Fibroblast of lung (primary cell): ENCODE measurements at regions not wholly inside any gene's neighbourhood (a gene's known extent, or its start where the extent isn't known, plus 50 kb on each side); places are given as distances from the start of the nearest gene placed in this dataset.

Experiments used
- DNase-seq, 2 donors: peaks; one replicate each; pipeline versions ENCODE4 v3.0.0 to v3.0.0-alpha.2; 2010; ENCODE audit warnings: low read depth in 2 of 2
- H2AFZ ChIP-seq: 2 replicates; pipeline ENCODE4 v1.5.1; 2012; ENCODE audit warnings: low read length, control low read depth, inconsistent platforms
- H3K27ac ChIP-seq: 2 replicates; pipeline ENCODE4 v1.5.1; 2011; ENCODE audit warnings: low read length, control low read depth; ENCODE audit not compliant: insufficient read depth
- H3K27me3 ChIP-seq: 2 replicates; pipeline ENCODE4 v1.5.1; 2011; ENCODE audit warnings: mild to moderate bottlenecking, low read length; ENCODE audit not compliant: control insufficient read depth, insufficient read depth
- H3K36me3 ChIP-seq: 2 replicates; pipeline ENCODE4 v1.5.1; 2011; ENCODE audit warnings: low read length; ENCODE audit not compliant: control insufficient read depth, insufficient read depth
- H3K4me1 ChIP-seq: 2 replicates; pipeline ENCODE4 v1.5.1; 2011; ENCODE audit warnings: low read length; ENCODE audit not compliant: control insufficient read depth, insufficient read depth; ENCODE audit errors: extremely low read depth
- H3K4me2 ChIP-seq: 2 replicates; pipeline ENCODE4 v1.5.1; 2011; ENCODE audit warnings: low read length, control low read depth; ENCODE audit not compliant: insufficient read depth; ENCODE audit errors: extremely low read depth
- H3K4me3 ChIP-seq, 4 experiments: fragments of 200-600 bp in 1 of 4; sonication (generic) in 1 of 4; replicated peaks in 1 of 4; 2 replicates each; pipeline ENCODE4 v1.5.1; 2011 to 2016; ENCODE audit warnings: low read length in 4 of 4, low read depth in 3 of 4, mild to moderate bottlenecking in 3 of 4, control low read depth in 2 of 4, inconsistent platforms in 1 of 4, mixed read lengths in 1 of 4; ENCODE audit not compliant: insufficient read depth in 1 of 4; ENCODE audit errors: control extremely low read depth in 1 of 4
- H3K79me2 ChIP-seq: 2 replicates; pipeline ENCODE4 v1.5.1; 2012; ENCODE audit warnings: mild to moderate bottlenecking, low read length, inconsistent platforms; ENCODE audit not compliant: control insufficient read depth, insufficient read depth
- H3K9ac ChIP-seq: 2 replicates; pipeline ENCODE4 v1.5.1; 2011; ENCODE audit warnings: mild to moderate bottlenecking, low read length, control low read depth; ENCODE audit not compliant: insufficient read depth
- H3K9me3 ChIP-seq: 2 replicates; pipeline ENCODE4 v1.5.1; 2012; ENCODE audit warnings: low read depth, low read length; ENCODE audit not compliant: control insufficient read depth, insufficient read depth
- H4K20me1 ChIP-seq: 2 replicates; pipeline ENCODE4 v1.5.1; 2011; ENCODE audit warnings: low read length; ENCODE audit not compliant: control insufficient read depth, insufficient read depth; ENCODE audit errors: extremely low read depth
- EZH2 ChIP-seq: IDR thresholded peaks from 2 replicates; pipeline ENCODE4 v1.5.1; 2012; ENCODE audit warnings: low read length, control low read depth, mild to moderate bottlenecking; ENCODE audit errors: missing control alignments
- TF ChIP-seq, protein P1 (sequence below), 2 donors: IDR thresholded peaks in 1 of 2; conservative IDR thresholded peaks in 1 of 2; 1 replicate in 1 of 2; 2 replicates in 1 of 2; pipeline ENCODE4 v1.5.1; 2011 to 2012; ENCODE audit warnings: low read length in 2 of 2, control low read depth in 1 of 2, inconsistent platforms in 1 of 2, low read depth in 1 of 2, mild to moderate bottlenecking in 1 of 2

DNA sequence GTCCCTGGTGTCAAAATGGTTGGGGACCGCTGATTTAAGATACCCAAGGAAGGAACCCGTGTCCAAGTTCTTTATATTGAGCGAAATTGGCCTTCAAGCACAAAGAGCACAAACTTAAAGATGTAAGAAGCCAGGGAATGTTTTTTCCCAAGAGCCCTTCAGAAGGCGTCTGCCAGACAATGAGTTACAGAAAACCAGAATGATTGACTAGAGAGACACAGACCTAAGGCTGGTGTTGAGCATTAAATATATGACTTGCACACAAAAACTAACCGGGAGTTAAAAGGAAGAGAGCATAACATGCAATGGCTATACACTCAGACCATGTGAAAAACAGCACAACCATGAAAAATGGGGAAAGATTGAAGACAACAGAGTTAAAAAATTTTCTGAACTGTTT is 157.5 kb upstream of the FAM9B start:
- no peaks in the 10 kb centered on the region for H3K79me2 ChIP-seq

DNA sequence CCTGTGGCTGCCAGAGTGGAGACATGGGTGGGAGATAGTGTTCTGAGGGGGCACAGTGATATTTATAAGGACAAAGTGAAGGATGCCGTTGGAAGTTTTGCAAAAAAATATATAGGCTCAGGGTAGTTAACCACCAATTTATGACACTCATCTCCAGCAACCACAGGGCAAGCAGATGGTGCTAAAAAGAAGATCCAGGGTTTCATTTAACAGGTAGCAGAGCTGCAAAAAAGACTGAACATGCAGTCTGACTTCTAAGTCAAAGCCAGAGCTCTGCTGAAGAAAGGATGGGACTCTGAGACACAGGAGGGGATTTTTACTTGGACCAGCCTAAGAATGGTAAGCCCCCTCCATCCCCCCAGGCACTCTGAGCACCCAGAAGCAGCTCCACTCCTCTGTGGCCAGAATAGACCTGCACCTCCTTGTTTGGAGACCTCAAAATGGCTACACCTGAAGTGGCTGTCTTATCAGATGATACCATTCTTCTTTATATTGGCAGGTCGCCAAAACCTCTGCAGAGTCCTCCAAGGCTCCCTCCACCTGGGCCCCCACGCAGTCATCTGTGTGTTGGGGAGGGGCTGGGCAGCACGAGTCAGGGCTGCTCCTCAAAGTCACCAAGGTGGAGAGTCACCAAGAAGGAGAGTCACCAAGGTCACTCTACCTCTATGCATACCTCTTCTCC is 161.4 kb upstream of the FAM9B start:
- Histone ChIP-seq H3K36me3 (no peaks in the 10 kb centered on the region), H4K20me1 (no peaks in the 10 kb centered on the region), H3K4me1 (no peaks in the 10 kb centered on the region), H3K79me2 (no peaks in the 10 kb centered on the region), H3K27ac (no peak overlapping the region), H3K27me3 (no peaks in the 10 kb centered on the region), H3K4me3 (no peak overlapping the region), H3K9ac (no peak overlapping the region), H3K9me3 (no peaks in the 10 kb centered on the region), H2AFZ (no peak overlapping the region), H3K4me2 (no peak overlapping the region)
- TF ChIP-seq, protein P1, sequence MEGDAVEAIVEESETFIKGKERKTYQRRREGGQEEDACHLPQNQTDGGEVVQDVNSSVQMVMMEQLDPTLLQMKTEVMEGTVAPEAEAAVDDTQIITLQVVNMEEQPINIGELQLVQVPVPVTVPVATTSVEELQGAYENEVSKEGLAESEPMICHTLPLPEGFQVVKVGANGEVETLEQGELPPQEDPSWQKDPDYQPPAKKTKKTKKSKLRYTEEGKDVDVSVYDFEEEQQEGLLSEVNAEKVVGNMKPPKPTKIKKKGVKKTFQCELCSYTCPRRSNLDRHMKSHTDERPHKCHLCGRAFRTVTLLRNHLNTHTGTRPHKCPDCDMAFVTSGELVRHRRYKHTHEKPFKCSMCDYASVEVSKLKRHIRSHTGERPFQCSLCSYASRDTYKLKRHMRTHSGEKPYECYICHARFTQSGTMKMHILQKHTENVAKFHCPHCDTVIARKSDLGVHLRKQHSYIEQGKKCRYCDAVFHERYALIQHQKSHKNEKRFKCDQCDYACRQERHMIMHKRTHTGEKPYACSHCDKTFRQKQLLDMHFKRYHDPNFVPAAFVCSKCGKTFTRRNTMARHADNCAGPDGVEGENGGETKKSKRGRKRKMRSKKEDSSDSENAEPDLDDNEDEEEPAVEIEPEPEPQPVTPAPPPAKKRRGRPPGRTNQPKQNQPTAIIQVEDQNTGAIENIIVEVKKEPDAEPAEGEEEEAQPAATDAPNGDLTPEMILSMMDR (conservative IDR thresholded peaks at IDR 0.05 in 1 of 2, IDR thresholded peaks at IDR 0.05 in 1 of 2; ENCODE audit: low read depth in 1 of 2, low read length in 2 of 2): no peak
- TF ChIP-seq EZH2: no peak
- no peak for DNase-seq

More for the DNA sequence above, 157.5 kb upstream of the FAM9B start:
- H3K27me3 ChIP-seq: no peaks in the 10 kb centered on the region
- H2AFZ ChIP-seq: no peak overlapping the region
- no peaks in the 10 kb centered on the region for H3K36me3 ChIP-seq
- H3K4me1 ChIP-seq: no peaks in the 10 kb centered on the region
- H3K4me3 ChIP-seq: no peak overlapping the region
- TF ChIP-seq, protein P1 (conservative IDR thresholded peaks at IDR 0.05 in 1 of 2, IDR thresholded peaks at IDR 0.05 in 1 of 2; ENCODE audit: low read depth in 1 of 2, low read length in 2 of 2): no peak
- TF ChIP-seq EZH2: no peak
- H3K27ac ChIP-seq: no peak overlapping the region
- no peaks in the 10 kb centered on the region for H3K9me3 ChIP-seq
- DNase-seq: no peak
- no peaks in the 10 kb centered on the region for H4K20me1 ChIP-seq
- H3K9ac ChIP-seq: no peak overlapping the region
- no peak overlapping the region for H3K4me2 ChIP-seq

DNA sequence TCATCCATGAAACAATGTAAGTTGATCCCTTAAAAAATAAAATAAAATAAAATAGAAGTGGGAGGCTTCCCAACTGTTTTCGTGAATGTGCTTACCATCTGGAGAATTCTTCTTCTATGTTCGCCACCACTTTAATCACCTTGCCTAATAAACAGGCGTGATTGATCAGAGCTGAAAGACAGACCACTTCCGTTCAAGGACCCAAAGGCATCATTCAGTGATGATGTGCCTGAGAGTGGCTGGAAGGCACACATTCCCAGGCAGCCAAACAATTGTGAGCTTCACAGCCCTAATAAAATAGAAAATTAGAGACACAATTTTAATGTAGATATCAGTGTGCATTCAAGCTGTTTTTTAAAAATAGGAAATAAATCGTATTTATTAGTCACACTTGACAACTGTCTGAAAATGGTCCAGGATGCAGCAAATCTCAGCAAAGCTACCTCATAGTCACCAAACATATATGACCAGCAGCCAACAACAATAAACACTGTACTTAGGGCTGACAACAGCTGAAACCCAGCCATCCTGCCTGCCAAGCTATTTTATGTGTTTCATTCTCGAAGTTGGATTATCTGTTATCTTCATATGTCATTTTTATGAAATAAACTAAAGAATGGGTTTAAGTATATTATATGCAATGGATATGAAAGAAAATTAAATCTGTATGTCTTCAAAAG is 163.2 kb upstream of the FAM9B start:
- no peak overlapping the region for H3K27ac ChIP-seq
- H3K36me3 ChIP-seq: no peaks in the 10 kb centered on the region
- H3K4me3 ChIP-seq: no peak overlapping the region
- TF ChIP-seq, protein P1 (conservative IDR thresholded peaks at IDR 0.05 in 1 of 2, IDR thresholded peaks at IDR 0.05 in 1 of 2; ENCODE audit: low read depth in 1 of 2, low read length in 2 of 2): no peak
- no peak for TF ChIP-seq EZH2
- H3K4me2 ChIP-seq: no peak overlapping the region
- no peak overlapping the region for H2AFZ ChIP-seq
- H3K9ac ChIP-seq: no peak overlapping the region
- H3K9me3 ChIP-seq: no peaks in the 10 kb centered on the region
- no peaks in the 10 kb centered on the region for H3K27me3 ChIP-seq
- no peaks in the 10 kb centered on the region for H4K20me1 ChIP-seq
- no peaks in the 10 kb centered on the region for H3K79me2 ChIP-seq
- no peaks in the 10 kb centered on the region for H3K4me1 ChIP-seq
- DNase-seq: peak; percentile 36 to 86
